Nucleus accumbens (tissue), 56 donors: ENCODE measurements at regions not wholly inside any gene's neighbourhood (a gene's known extent, or its start where the extent isn't known, plus 50 kb on each side); places are given as distances from the start of the nearest gene placed in this dataset.

Experiments
- DNase-seq, 56 donors: peaks; one replicate each; lab custom pipeline; 2025; lab: John Stamatoyannopoulos, UW

DNA sequence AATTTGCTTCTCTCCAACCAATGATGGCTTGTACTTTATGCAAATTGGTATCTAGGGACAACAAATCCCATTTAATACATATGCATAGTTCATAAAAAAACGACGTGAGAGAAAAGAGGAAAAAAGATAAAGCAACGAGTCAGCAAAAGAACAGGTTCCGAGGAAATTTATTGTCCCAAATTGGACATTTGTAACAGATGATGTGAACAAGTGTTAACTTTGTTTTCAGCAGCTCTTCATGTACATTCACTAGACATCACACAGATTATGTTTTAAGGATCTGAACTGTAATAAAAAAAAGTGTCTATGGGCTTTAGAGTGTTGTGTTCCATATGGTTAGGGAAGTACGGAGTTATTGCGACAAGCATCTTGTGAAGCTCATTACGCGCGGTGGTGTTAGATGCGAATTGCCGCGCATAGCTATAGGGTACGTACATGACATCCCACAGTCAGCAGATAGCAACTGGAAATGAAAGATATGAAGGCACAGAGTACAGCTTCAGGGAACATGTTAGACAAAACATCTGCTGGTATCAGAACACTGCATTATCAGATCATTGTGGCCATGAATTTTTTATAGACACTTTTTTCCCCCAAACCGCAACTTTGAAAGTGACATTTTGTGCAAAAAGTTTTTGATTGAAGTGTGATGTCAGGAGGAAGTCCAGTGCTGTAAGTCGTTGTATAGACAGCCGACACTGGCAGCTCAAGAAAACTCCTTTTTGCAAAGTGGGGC, 1073.1 kb upstream of the FANCL start:
- DNase-seq: no peak

DNA sequence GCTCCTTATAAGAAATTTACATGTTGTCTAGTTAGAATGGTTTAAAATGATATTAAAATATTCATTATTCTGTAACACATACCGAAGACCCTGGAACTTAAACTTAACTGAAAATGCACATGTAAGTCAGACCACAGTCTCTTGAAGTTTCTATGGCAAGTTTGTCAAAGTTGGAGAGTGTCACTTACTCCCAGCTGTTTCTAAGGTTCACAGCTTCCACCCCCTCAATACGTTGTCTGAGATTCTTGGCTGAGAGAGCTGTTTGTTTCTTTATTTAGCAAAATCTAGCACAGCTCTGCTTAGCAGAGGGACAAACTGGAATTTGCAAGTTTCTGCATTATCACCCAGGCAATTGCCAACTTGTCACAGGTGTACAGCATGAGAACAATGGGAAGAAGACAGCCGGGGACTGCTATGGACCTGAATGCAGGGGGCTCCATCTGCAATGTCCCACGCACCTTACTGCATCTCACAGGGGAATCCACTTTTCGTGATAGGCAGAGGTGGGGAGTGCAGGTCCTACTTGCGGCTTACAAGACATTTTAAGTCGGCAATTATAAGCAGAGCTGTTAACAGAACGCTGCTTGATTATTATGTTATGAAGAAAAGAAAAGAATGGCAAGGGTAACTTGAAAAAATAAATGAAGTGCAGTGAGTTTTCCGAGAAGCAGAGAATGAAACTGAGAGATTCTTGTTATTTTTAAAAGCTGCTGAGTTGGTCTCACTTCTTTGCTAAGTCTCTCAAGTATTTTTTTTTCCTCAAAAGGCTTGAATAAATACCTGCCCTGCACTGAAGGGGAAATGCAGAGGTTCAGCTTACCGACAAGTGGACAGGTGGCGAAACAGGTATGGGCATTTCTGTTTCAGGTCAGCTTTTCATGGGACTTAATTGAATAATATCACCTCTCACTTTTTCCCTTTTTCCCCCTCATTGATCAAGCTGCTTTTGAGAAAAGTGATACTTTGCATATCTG, 1072.1 kb upstream of the FANCL start:
- DNase-seq: no peak

DNA sequence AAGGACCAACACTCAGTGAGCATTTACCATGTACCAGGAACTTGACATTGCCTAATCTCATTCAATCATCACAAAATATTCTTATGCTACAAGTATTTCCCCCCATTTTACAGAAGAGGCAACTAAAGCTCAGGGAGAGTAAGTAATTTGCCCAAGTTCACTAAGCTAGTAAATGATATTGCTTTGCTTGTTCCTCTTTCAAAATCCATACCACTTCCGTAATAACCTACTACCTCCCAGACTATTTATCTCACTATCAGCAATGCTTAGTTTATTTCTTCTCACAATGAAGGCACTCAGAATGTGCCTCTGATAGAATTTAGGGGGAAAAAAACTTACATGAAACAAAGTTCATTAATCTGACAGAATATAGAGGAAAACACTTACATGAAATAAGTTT, 1070.9 kb upstream of the FANCL start:
- DNase-seq: no peak

DNA sequence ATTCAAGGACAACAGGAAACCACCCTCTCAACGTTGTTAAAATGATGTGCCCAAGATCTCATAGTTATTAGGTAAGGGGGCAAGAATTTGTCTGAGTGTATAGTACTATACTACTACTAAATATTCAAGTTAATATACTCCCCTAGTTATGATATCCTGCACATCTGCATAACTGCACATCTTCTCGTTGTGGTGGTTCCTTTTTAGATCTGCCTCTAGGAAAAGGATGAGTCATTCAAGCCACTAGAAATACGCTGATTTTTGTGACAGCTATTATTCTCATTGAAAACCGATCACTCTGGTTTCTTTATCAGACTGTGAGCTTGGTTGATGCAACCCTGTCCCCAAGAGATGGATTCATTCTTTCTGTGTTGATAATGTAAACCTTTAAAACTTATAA, 1067.0 kb upstream of the FANCL start:
- DNase-seq: no peak

DNA sequence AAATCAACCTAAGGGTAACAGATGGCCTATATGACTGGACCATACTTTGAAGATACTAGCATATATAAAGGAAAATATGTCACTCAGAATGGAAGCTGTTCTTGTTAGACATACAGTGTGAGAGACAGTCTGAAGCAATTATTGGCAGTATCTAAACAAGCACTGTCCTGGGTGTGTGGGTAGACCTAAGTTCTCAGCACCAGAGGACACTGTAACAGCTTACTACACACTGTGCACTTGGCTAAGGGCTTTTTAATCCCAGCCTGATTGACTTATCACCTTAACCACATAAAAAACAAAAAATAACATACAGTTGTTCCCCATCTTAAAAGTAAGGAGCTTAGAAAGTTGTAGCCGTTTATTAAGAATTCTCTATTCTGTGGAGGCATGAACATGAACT, 1066.1 kb upstream of the FANCL start:
- no peak for DNase-seq

DNA sequence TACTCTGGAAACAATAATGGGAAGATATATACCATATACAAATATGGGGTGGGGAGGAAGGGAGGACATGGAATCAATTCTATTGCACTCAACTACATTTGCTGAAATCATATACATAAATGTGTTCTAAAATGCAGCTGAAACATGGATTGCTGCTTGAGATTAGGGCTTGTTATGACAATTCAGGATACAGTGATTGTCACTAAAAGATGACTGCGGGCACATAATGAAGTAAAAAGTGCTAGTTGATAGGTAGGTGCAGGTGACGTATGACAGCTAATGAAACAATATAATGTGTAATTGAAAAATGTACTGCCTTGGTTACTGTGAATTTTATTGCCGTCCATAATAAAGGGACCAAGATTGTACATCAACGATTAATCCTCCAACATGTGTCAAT, 1062.1 kb upstream of the FANCL start:
- no peak for DNase-seq

DNA sequence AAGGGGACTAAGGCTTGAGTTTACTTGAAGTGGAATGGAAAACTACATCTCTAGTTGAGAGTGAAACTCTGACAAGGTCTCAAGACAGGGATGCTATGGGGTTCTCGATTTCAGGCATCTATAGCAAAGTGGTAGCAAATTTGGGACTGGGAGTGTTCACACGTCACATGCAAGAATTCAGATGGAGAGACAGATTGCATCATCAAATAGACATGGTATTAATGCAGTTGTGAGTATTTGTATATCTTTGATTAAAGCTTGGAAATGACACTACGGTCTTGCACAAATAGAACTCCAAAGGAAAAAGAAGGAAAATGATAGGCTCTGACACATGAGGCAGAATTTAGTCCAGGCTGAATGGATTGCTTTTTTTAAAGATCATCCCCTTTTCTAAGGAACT, 1061.6 kb upstream of the FANCL start:
- DNase-seq: no peak

DNA sequence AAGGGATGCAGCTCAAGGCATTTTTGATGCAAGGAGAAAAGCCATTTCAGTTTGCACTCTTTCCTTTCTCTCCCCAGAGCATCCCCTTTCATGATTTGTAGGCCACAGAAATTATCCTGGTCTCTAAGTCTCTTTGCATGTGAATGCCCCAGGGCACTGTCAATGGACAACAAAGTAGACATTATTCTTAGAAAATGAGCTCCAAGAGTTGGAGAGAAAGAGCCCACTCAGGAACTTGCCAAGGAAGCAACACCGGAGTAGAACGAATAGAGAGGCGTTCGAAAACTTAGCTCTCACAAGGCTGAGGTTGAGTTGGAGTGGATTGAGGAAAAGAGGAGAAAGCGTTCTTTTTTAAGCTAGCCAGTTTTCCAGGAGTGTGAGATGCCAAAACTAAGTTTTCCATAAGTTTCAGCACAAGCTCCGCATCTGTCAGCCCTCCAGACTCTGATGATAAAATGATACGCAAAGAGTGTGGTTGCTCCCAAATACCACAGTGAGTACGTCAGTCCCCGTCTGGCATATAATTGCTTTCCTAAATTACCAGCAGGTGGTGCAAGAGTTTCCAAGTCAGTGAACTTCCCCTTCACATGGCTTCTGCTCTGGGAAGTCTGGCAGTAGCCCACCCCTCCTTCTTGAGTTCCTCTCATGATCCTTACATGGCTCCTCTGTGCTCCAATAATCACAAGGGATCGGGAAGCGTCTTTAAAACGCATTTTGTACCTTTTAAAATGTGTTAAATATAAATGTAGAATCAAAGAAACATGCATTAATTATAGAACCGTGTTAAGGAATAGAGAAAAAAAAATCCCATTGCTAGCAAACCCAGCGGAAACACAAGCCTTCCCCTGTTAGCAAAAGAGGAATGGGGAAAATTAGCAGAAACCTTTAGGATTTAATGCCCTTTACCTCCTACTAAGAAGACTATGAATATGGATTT, 1060.6 kb upstream of the FANCL start:
- peak in 33 of 56 donors; percentile 1 to 52 (median 13) for DNase-seq

DNA sequence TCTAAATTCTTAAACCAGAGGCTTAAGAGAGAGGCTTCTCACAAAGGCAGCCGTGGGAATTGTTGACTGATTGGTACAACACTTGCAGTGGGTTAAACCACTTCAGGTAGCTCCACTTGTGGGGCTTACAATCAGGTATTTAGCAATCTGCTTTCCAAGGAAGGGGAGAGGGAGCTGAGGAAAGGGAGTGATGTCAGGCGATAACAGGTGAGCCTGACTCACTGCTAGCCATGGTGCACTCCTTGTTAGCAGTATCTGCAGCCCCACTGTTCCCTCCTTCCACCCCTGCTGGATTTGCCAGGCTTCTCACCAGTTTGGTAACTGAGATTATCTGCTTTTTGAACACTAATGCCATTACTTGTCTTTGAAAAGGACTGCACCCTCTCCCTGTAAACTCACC, 1056.7 kb upstream of the FANCL start:
- DNase-seq: no peak

DNA sequence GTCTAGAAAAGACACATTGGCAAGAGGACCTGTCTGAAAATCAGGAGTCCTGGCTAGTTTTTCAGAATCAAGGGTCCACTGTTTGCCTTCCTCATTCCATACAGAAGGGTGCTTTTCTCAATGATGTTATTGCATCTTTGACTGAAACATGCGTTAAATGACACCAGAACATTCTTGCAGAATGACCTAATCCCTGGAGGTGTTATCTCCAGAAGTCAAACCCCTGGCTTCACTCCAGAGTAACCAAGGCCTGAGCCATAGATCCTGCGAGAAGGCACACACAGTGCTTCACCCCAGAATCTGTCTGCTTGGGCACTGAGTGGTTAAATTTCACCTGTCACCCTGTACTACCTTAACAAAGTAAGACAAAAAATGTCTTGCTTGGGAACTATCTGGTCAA, 1055.2 kb upstream of the FANCL start:
- DNase-seq: no peak

DNA sequence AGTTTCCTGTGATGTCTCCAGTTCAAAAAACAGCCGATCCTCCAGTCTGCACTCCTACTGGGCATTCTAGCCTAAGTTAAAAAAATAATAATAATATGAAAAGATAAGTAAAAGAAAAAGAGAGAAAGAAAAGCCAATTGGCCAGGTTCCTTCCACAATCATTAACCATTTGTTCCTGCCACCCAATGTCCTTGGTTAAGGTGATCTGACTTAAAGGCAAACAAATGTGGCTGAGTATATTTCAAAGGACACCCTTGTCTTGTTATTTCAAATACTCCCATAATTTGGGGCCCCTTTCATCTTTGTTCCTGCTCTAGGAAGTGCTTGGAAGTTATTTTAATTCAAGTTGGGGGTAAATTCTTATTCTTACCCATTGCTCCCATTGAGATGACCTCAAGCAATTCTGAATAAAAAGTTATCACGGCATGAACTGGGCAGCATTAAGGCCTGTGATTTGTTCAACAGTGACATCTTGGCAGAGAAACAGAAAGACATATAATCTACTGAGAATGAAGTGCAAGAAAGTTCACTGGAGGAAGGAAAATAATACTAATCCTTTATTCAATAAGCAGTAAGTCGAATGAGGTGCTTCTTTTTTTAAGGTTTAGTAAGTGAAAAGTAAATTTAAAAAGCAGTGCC, 1054.5 kb upstream of the FANCL start:
- no peak for DNase-seq

DNA sequence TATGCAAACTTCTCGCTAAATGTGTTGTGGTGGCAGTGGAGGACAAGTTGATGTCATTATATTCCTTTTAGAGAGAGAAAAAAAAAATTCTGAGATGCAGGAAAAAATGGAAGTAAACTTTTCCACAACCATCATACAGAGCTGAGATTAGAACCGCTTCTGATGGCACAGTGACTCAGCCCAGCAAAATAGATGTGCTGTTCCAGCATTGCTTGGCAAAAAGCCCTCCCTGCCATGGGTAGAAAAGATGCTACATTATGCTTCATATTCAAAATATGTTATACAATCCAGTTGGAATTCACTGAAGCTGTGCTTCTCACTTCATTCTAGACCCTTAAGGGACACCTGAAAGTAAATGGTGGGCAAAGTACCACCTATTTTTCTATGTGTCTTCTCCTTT, 1047.6 kb upstream of the FANCL start:
- DNase-seq: no peak

DNA sequence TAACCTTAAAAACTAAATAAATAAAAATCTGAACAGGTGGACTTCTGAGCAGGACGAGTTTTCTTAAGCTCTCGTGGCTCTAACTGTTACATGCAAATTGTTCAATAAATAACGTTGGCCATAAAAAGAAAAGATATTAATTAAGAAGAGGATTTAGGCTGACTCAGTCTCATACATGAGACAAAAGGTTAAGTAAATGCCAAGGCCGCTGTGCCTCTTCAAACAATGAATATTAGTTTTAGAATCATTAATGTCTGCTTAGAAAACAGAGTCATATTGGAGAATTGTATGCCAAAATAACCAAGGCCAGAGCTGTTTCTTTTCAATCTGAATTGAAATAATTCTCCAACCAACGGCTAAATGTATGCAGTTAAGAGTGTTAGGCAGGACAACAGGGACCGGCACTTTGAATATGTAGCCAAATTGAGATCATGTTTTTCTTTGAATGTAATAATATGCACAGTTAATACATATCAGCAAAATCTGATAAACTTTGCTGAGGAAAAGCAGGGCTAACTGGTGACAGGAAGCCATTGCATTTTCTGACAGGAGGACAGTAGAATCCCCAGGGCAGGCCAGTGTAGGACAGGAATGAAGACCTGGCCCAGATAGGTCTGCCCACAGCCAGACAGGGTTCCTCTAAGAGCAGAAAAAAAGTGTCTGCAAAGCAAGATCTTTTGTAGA, 1041.4 kb upstream of the FANCL start:
- no peak for DNase-seq

DNA sequence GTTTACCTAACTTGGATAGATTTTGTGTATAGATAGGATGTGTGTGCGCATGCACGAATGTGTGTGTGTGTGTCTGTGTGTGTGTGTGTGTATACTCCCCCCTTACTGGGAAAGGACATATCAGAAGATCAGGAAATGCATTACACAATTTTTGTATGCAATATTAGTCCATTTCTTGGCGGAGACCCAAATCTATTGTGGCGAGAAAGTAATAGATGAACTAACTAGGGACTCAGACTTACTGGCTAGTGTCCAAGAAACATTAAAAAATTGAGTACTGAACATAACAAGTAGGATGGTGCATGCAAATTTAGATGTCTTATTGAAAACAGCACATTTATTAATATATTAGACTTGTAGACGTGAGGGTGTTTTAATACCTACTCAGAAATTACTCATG, 1036.5 kb upstream of the FANCL start:
- DNase-seq: no peak

DNA sequence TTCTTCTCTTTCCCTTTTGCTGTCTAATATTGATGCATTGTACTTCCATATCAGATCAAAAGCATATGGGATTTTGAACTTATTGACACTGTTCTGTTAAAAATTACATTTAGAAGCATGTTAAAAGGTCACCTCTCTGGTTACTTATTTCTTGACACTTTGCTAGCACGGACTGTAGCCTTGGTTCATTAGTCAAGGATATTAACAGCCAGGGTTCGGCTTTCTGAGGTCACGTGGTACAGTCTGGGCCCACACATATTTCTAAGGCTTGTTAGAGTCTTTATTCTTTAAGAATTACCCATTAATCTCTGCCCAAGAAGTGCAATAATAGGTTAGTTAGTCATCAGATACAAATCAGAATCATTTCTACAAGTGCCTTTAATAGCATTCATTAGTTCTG, 1035.8 kb upstream of the FANCL start:
- no peak for DNase-seq

DNA sequence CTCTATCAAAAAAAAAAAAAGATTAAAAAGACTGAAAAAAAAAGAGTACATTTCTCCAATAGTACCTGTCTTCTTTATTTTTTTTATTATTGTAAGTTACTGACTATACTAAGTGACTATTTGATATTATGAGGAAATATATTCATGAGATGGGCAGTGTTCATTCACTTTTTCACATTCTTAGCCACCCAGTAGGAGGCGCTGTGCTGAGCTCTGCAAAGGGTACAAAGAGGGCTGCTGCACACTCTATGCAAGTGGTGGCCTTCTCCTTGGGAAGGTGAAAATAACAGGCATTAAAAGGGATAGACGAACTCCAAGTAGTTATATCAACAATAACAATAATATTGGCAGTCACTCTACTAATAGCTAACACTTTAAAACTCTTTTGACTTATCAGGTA, 1034.9 kb upstream of the FANCL start:
- DNase-seq: no peak

DNA sequence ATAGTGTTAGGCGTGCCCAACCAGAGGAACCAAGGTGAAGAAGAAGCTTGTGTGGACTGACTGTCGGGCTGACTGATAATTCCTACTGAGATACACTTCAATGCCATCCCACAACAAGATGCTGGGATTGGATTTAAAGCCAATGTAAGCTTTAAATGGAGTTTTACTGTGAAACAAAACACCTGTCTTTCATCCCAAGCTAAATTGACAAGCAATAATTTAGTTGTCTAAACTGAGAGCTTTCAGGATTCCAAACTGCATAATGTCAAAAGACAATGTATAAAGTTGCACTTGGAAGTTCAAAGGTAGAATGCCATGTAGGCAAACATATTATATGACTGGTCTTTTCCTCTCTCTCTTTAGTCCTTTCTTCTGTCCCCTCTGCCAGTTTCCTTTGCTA, 1025.3 kb upstream of the FANCL start:
- DNase-seq: no peak

DNA sequence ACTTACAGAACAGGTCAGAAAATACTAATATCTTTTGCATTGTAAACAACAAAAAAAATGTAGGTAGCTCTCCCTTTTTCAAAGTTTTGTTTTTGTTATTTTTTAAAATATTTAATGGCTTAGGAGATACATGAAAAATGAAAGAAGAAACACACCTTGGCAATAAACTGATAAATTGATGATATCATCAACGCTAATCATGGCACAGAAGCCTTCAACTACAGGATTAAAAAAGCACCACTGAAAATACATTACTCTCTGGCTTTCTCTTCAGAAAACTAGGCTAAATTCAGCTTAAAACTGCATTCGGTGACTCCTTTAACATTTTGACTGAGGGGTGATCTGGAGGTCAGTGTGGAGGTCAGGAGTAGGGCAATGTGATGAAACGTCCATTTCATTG, 1018.8 kb upstream of the FANCL start:
- DNase-seq: no peak

DNA sequence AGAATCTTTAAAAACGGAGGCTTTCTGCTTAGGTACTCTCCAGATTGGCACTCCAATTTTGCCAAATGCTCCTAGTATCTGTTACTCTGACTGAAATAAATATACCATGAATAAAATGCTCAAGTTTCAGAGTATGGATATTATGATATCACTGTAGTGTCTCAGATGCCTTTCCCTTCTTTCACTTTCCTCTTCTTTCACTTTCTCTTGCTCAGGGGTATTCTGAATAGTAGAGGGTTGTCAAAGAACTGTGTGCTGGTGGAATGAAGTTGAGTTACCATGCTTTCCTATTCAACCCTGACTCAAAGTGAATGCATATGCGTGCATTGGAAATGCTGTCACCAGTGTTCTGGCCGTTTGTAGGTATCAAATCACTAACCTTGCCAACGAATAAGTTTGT, 1015.2 kb upstream of the FANCL start:
- no peak for DNase-seq

DNA sequence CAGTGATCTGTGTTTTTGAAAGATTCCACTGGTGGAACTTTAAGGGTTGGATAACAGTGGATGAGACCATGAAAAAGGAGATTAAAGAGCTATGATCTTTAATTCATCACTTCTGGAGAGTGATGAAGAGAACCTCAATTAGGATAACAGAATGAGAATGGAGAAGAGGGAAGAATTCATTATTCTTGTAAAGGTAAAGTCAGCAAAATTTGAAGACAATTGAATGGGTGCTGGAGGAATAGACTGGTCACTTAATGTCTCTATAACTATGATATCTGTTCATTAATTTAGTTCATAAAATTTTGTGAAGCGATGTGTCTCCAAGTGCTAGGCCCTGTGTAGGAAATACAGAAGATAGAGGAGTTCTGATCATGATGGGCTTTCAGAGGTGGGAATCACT, 1013.2 kb upstream of the FANCL start:
- no peak for DNase-seq
